Esophagus muscularis mucosa (tissue), 2 donors: ENCODE measurements at regions not wholly inside any gene's neighbourhood (a gene's known extent, or its start where the extent isn't known, plus 50 kb on each side); places are given as distances from the start of the nearest gene placed in this dataset.

Experiments used
- EP300 ChIP-seq: sonication (generic); formaldehyde crosslinking; IDR thresholded peaks from one replicate; pipeline ENCODE4 v1.6.1; 2017; ENCODE audit warnings: antibody characterized with exemption
- POLR2A ChIP-seq: fragments of 450-650 bp; IDR thresholded peaks from one replicate; pipeline ENCODE4 v1.6.1; 2017; ENCODE audit warnings: antibody characterized with exemption, moderate library complexity, mild to moderate bottlenecking, low read depth

DNA sequence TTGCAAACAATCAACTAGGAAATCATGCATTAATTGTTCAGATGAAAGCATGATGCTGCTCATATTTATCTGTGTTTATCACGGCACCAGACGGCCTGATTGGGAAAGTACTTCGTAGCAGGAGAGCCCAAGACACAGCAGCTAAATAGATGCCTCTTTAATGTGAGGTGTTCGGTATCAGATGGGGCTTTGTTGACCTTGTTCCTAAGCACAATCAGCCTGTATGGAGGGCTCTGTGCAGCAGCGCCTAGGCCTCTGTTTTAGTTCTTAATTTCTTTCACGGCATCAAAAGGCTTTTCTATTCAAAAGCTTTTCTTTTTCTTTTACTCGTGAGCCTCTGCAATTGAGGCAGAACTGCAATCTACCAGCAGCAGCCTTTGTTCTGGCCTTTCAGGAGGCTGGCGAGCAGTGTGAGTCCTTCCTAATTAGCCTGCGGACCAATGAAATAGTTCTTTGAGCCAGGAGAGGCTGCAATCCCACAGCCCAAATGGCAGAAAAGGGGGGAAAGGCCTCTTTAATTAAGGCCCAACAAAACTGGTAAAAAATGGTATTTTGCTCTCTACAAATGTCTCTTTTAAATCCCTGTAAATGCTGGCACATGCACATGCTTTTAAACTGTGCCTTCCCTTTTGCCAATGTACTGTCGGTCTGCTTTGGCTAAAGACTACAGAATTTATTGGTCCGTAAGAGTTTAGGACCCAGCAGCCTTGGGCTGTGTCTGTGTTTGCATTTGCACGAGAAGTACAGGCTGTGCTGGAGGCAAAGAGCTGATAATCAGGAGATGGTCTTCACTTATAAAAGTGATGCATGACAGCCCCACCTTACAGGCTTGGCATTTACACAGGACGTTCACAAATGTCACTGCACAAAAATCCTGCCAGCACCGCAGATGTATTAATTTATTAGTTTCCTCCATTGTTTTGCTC is 159.6 kb downstream of the RND3 start:
- no peak for TF ChIP-seq EP300
- no peak for TF ChIP-seq POLR2A
